RPMI7951 (cell line): ENCODE measurements at regions not wholly inside any gene's neighbourhood (a gene's known extent, or its start where the extent isn't known, plus 50 kb on each side); places are given as distances from the start of the nearest gene placed in this dataset.

Experiments
- DNase-seq: peaks from one replicate; pipeline ENCODE4 v3.0.0-alpha.2; 2012; ENCODE audit warnings: low read depth

- no peak for DNase-seq
Measured at GRCh38 chr13:74414458-74414857, 280.3 kb upstream of the KLF12 start.

GRCh38 chr13:74413482-74413881 is 279.3 kb upstream of the KLF12 start:
- DNase-seq: no peak

GRCh38 chr13:74409551-74409950 is 275.3 kb upstream of the KLF12 start:
- DNase-seq: no peak

GRCh38 chr13:74406420-74406819 is 272.2 kb upstream of the KLF12 start:
- no peak for DNase-seq

GRCh38 chr13:74398599-74398998 is 264.4 kb upstream of the KLF12 start:
- no peak for DNase-seq

- no peak for DNase-seq
Measured at GRCh38 chr13:74389056-74389455, 254.9 kb upstream of the KLF12 start.

GRCh38 chr13:74388626-74389025 is 254.4 kb upstream of the KLF12 start:
- no peak for DNase-seq

GRCh38 chr13:74372511-74372910 is 238.3 kb upstream of the KLF12 start:
- DNase-seq: peak; percentile 16

- DNase-seq: no peak
Measured at GRCh38 chr13:74367193-74367592, 233.0 kb upstream of the KLF12 start.

GRCh38 chr13:74361274-74361673 is 227.1 kb upstream of the KLF12 start:
- no peak for DNase-seq

- no peak for DNase-seq
Measured at GRCh38 chr13:74346960-74347359, 212.8 kb upstream of the KLF12 start.

- DNase-seq: no peak
Measured at GRCh38 chr13:74338341-74338740, 204.1 kb upstream of the KLF12 start.

GRCh38 chr13:74336546-74336945 is 202.3 kb upstream of the KLF12 start:
- no peak for DNase-seq

GRCh38 chr13:74335370-74335769 is 201.2 kb upstream of the KLF12 start:
- DNase-seq: no peak

GRCh38 chr13:74329962-74330361 is 195.8 kb upstream of the KLF12 start:
- DNase-seq: no peak

- peak; percentile 69 for DNase-seq
Measured at GRCh38 chr13:74325106-74325505, 190.9 kb upstream of the KLF12 start.

GRCh38 chr13:74324338-74324737 is 190.1 kb upstream of the KLF12 start:
- DNase-seq: no peak

GRCh38 chr13:74322562-74322961 is 188.4 kb upstream of the KLF12 start:
- no peak for DNase-seq

GRCh38 chr13:74320282-74320681 is 186.1 kb upstream of the KLF12 start:
- DNase-seq: no peak

- DNase-seq: no peak
Measured at GRCh38 chr13:74316547-74316946, 182.3 kb upstream of the KLF12 start.

- peak; percentile 51 for DNase-seq
Measured at GRCh38 chr13:74306496-74306895, 172.3 kb upstream of the KLF12 start.

GRCh38 chr13:74305876-74306275 is 171.7 kb upstream of the KLF12 start:
- no peak for DNase-seq

- DNase-seq: no peak
Measured at GRCh38 chr13:74301258-74301935, 167.2 kb upstream of the KLF12 start.

GRCh38 chr13:74300162-74300561 is 166.0 kb upstream of the KLF12 start:
- DNase-seq: no peak
